Body of pancreas (tissue), 4 donors: ENCODE measurements at regions not wholly inside any gene's neighbourhood (a gene's known extent, or its start where the extent isn't known, plus 50 kb on each side); places are given as distances from the start of the nearest gene placed in this dataset.

Source experiments
- ATAC-seq: fragments of 150-250 bp; one replicate; pipeline ENCODE4 v1.9.1; 2016
- DNase-seq, 4 donors: peaks; one replicate each; pipeline ENCODE4 v3.0.0-alpha.2; 2019
- H3K27ac ChIP-seq, 4 donors: fragments of 200-600 bp; sonication (generic); 1 replicate in 3 of 4; 2 replicates in 1 of 4; pipeline versions ENCODE4 v1.5.1 to v1.6.1; 2016 to 2019; ENCODE audit warnings: mild to moderate bottlenecking in 1 of 4, mixed read lengths in 1 of 4, moderate library complexity in 1 of 4
- H3K27me3 ChIP-seq, 2 donors: fragments of 200-600 bp; sonication (generic); one replicate each; pipeline ENCODE4 v1.6.0; 2016; ENCODE audit warnings: mild to moderate bottlenecking in 1 of 2
- H3K36me3 ChIP-seq, 2 donors: fragments of 200-600 bp; sonication (generic); replicated peaks in 1 of 2; 2 replicates each; pipeline ENCODE4 v1.5.1; 2016; ENCODE audit warnings: low read depth in 2 of 2; ENCODE audit not compliant: insufficient read depth in 1 of 2
- H3K4me1 ChIP-seq: fragments of 200-600 bp; sonication (generic); one replicate; pipeline ENCODE4 v1.6.0; 2016
- H3K4me3 ChIP-seq, 2 donors: fragments of 200-600 bp; sonication (generic); 1 replicate in 1 of 2; 2 replicates in 1 of 2; pipeline ENCODE4 v1.5.1; 2016 to 2019
- H3K9me3 ChIP-seq, 3 donors: fragments of 200-600 bp; sonication (generic); 1 replicate in 2 of 3; 2 replicates in 1 of 3; pipeline ENCODE4 v1.5.1; 2016
- POLR2A ChIP-seq, 3 donors: fragments of 450-650 bp; IDR thresholded peaks; one replicate each; pipeline ENCODE4 v1.6.1; 2016; ENCODE audit warnings: antibody characterized with exemption in 3 of 3, mild to moderate bottlenecking in 2 of 3
- WGBS, 2 donors: methylation state at CpG; one replicate each; pipeline ENCODE4 v1.1.5; 2017; 5-methylcytosine and 5-hydroxymethylcytosine counted together
- intact Hi-C: fragments of 100-400 bp; cut with DNase I; formaldehyde crosslinking; loops from one replicate; pipeline ENCODE4 v1.15.1; 2023
- TF ChIP-seq, protein P1 (sequence below), 7 experiments: fragments of 450-650 bp in 4 of 7; fragments of 200-600 bp in 3 of 7; sonication (generic) in 3 of 7; IDR thresholded peaks; one replicate each; pipeline ENCODE4 v1.5.1; 2016 to 2019; ENCODE audit warnings: antibody characterized with exemption in 7 of 7

DNA sequence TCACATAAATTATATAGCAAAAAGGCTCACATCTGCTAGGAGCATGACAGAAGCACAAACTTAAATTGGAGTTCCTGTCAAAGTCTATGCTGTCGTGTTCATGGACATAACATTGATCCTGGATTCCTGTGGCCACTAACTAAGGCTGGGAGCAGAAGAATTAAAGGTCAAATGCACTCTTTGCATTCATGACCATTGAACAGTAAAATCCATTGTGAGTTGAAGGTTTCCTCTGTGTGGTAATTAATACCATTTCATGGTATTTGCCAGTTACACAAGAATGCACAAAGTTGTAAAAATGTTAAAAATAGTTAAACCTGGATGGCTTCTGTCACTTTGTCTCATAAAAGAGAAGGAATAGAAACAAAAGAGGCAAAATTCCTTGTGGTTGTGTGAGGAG is 242.6 kb downstream of the NPR3 start:
- no peak overlapping the region for H3K4me3 ChIP-seq
- ATAC-seq, result no peak
- 8 to 27% methylated on average over 1 of the region's 1 CpG for WGBS, 2 donors
- no peak for TF ChIP-seq POLR2A (IDR thresholded peaks at IDR 0.05)
- TF ChIP-seq, protein P1, sequence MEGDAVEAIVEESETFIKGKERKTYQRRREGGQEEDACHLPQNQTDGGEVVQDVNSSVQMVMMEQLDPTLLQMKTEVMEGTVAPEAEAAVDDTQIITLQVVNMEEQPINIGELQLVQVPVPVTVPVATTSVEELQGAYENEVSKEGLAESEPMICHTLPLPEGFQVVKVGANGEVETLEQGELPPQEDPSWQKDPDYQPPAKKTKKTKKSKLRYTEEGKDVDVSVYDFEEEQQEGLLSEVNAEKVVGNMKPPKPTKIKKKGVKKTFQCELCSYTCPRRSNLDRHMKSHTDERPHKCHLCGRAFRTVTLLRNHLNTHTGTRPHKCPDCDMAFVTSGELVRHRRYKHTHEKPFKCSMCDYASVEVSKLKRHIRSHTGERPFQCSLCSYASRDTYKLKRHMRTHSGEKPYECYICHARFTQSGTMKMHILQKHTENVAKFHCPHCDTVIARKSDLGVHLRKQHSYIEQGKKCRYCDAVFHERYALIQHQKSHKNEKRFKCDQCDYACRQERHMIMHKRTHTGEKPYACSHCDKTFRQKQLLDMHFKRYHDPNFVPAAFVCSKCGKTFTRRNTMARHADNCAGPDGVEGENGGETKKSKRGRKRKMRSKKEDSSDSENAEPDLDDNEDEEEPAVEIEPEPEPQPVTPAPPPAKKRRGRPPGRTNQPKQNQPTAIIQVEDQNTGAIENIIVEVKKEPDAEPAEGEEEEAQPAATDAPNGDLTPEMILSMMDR (IDR thresholded peaks at IDR 0.05), result no peak
- H3K9me3 ChIP-seq, result no peaks in the 10 kb centered on the region
- intact Hi-C loops, result no loop called here
- no peak overlapping the region for H3K27ac ChIP-seq
- no peaks in the 10 kb centered on the region for H3K36me3 ChIP-seq
- no peaks in the 10 kb centered on the region for H3K27me3 ChIP-seq
- no peak for DNase-seq
- no peaks in the 10 kb centered on the region for H3K4me1 ChIP-seq

DNA sequence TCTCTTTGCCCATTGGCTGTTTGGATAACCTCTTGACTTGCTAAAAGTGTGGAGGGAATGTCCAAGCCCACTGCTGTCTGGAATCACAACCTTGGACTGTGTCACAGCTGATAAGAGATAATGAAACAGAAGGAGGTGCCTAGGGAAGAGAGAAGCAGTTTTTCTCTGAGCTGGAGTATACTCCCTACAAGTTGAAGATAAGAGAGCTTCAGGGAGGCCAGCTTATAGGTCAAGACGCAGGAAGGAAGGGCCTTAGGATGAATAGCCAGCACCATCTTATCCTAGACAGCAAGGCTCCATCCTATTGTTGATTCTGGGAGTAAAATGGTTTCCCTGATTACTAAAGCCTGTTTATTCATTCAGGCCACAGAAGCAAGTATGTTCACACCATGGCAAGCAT is 244.7 kb downstream of the NPR3 start:
- intact Hi-C loops, result no loop called here
- Histone ChIP-seq H3K4me1 (no peaks in the 10 kb centered on the region), H3K27me3 (no peaks in the 10 kb centered on the region), H3K36me3 (no peaks in the 10 kb centered on the region), H3K4me3 (no peak overlapping the region), H3K27ac (no peak overlapping the region), H3K9me3 (no peaks in the 10 kb centered on the region)
- TF ChIP-seq, protein P1 (IDR thresholded peaks at IDR 0.05), result no peak
- TF ChIP-seq POLR2A (IDR thresholded peaks at IDR 0.05), result no peak
- DNase-seq (no peak), ATAC-seq (no peak)
- WGBS, 2 donors, result 21 to 44% methylated on average over 1 of the region's 1 CpG

DNA sequence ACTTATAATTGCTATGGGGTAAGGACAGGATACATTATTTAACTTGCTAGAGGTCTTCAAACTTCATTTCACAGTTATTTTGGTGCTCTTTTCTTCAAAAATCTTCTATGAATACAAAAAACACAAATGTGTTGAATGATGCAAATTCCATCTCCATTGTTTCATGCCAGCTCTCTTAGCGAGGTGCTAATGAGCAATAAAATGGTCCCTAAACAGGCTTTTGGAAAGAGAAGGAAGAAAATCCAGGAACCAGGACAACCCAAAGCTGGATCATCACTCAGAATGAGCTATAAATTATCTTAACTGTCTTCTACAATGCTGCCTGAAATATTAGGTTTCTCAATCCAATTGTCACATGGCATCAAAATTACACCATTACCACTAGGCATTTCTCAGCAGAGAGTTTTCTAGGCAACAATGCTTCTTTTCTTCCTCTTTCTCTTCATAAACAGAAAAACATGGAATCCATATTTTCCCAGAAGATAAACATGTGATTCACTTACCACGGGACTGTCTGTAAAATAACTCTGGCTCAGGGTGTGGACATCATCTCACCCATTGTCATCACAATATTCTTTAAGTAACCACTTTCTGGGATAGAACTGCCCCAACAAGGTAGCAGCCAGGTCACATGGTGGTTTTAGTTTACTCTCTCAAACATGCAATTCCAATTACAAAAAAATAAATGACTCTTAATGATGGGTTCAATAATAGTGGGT is 249.4 kb downstream of the NPR3 start:
- Histone ChIP-seq H3K4me1 (no peaks in the 10 kb centered on the region), H3K36me3 (no peaks in the 10 kb centered on the region), H3K9me3 (no peaks in the 10 kb centered on the region), H3K27me3 (no peaks in the 10 kb centered on the region), H3K27ac (no peak overlapping the region), H3K4me3 (no peak overlapping the region)
- ATAC-seq, result no peak
- no peak for DNase-seq
- WGBS, 2 donors, result 42 to 46% methylated on average over 2 of the region's 2 CpGs
- intact Hi-C loops, result no loop called here
- TF ChIP-seq, protein P1 (IDR thresholded peaks at IDR 0.05), result no peak
- TF ChIP-seq POLR2A (IDR thresholded peaks at IDR 0.05), result no peak

DNA sequence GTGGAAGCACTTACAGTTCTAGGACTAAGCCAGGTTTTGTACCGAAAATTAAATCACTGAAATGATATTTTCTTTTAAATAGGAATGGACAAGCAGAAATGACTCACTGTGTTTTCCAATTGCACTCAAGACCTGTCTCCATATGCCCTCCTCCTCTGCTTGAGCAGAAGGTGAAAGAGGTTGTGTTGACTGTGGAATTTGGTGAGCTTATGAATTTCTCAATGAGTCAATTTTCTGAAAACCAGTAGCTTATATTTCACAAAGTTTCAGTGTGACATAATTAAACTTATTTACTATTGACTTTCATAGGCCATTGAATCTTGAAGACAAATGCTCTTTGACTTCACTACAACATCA is 249.9 kb downstream of the NPR3 start:
- no peak for DNase-seq
- Histone ChIP-seq H3K27ac (no peak overlapping the region), H3K9me3 (no peaks in the 10 kb centered on the region), H3K4me1 (no peaks in the 10 kb centered on the region), H3K36me3 (no peaks in the 10 kb centered on the region), H3K27me3 (no peaks in the 10 kb centered on the region), H3K4me3 (no peak overlapping the region)
- no peak for ATAC-seq
- no peak for TF ChIP-seq POLR2A (IDR thresholded peaks at IDR 0.05)
- TF ChIP-seq, protein P1 (IDR thresholded peaks at IDR 0.05), result no peak
- intact Hi-C loops, result no loop called here
- 28 to 46% methylated on average over 1 of the region's 1 CpG for WGBS, 2 donors

DNA sequence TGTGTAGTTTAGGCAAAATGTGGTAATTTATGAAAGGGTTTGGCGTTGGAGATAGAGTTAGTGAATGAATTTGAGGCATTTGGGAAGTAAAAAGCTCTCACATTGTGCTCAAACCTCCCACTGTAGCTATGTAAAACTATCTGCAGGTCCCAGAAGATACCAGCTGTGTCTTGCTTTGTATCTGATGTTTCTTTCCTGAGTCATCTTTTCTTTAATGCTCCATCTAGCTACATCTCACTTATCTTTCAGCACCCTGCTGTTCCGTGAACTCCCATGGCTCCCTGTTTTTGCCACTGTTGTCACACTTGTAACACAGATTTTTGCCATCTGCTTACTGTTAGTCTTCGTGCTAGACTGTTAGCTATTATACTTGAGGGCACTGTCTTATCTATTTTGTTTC is 253.1 kb downstream of the NPR3 start:
- no peak overlapping the region for H3K27ac ChIP-seq
- no peak for ATAC-seq
- 43 to 52% methylated on average over 3 of the region's 3 CpGs for WGBS, 2 donors
- no peak for DNase-seq
- no peaks in the 10 kb centered on the region for H3K9me3 ChIP-seq
- no peak overlapping the region for H3K4me3 ChIP-seq
- TF ChIP-seq POLR2A (IDR thresholded peaks at IDR 0.05), result no peak
- TF ChIP-seq, protein P1 (IDR thresholded peaks at IDR 0.05), result no peak
- no peaks in the 10 kb centered on the region for H3K36me3 ChIP-seq
- no peaks in the 10 kb centered on the region for H3K27me3 ChIP-seq
- no peaks in the 10 kb centered on the region for H3K4me1 ChIP-seq
- intact Hi-C loops, result no loop called here
